Nephron progenitor cell (in vitro differentiated cells): ENCODE measurements at regions not wholly inside any gene's neighbourhood (a gene's known extent, or its start where the extent isn't known, plus 50 kb on each side); places are given as distances from the start of the nearest gene placed in this dataset.

Experiments used
- DNase-seq: peaks from one replicate; pipeline ENCODE4 v3.0.0; 2021
- H3K27ac Mint-ChIP-seq: 2 replicates; pipeline ENCODE4 v1.8.0; 2021; ENCODE audit warnings: mild to moderate bottlenecking, moderate library complexity, mixed read lengths
- H3K27me3 Mint-ChIP-seq: 2 replicates; pipeline ENCODE4 v1.8.0; 2021; ENCODE audit warnings: mild to moderate bottlenecking, low read depth, mixed read lengths; ENCODE audit not compliant: poor library complexity
- H3K36me3 Mint-ChIP-seq: 2 replicates; pipeline ENCODE4 v1.8.0; 2021; ENCODE audit warnings: low read depth, mixed read lengths
- H3K4me1 Mint-ChIP-seq: 2 replicates; pipeline ENCODE4 v1.8.0; 2021; ENCODE audit warnings: mixed read lengths
- H3K4me3 Mint-ChIP-seq: 2 replicates; pipeline ENCODE4 v1.8.0; 2021; ENCODE audit warnings: mild to moderate bottlenecking, moderate library complexity, mixed read lengths
- H3K9me3 Mint-ChIP-seq: 2 replicates; pipeline ENCODE4 v1.8.0; 2021; ENCODE audit warnings: mild to moderate bottlenecking, moderate library complexity, mixed read lengths
- CTCF ChIP-seq: fragments of 200-600 bp; sonication (generic); IDR thresholded peaks from 2 replicates; pipeline ENCODE4 v1.5.0; 2021; ENCODE audit warnings: antibody characterized with exemption

- DNase-seq: no peak
- Mint-ChIP-seq H3K36me3 (no peaks in the 10 kb centered on the region), H3K9me3 (no peaks in the 10 kb centered on the region), H3K27ac (no peak overlapping the region), H3K27me3 (no peaks in the 10 kb centered on the region), H3K4me3 (no peak overlapping the region), H3K4me1 (no peaks in the 10 kb centered on the region)
- TF ChIP-seq CTCF: no peak
Measured at GRCh38 chr2:164302786-164303185, 318.5 kb downstream of the GRB14 start.

GRCh38 chr2:164288235-164288634 lies 333.0 kb downstream of the GRB14 start:
- peaks cover 3% of the 10 kb centered on the region for H3K27me3 Mint-ChIP-seq
- no peak for DNase-seq
- H3K27ac Mint-ChIP-seq: no peak overlapping the region
- H3K9me3 Mint-ChIP-seq: peaks cover 5% of the 10 kb centered on the region
- no peak for TF ChIP-seq CTCF
- no peak overlapping the region for H3K4me3 Mint-ChIP-seq
- H3K4me1 Mint-ChIP-seq: no peaks in the 10 kb centered on the region
- no peaks in the 10 kb centered on the region for H3K36me3 Mint-ChIP-seq

GRCh38 chr2:164287056-164287455 lies 334.2 kb downstream of the GRB14 start:
- DNase-seq: no peak
- Mint-ChIP-seq H3K27me3 (peaks cover 3% of the 10 kb centered on the region), H3K27ac (no peak overlapping the region), H3K4me1 (no peaks in the 10 kb centered on the region), H3K4me3 (no peak overlapping the region), H3K36me3 (no peaks in the 10 kb centered on the region), H3K9me3 (peaks cover 5% of the 10 kb centered on the region)
- no peak for TF ChIP-seq CTCF

GRCh38 chr2:164285576-164285975 lies 335.7 kb downstream of the GRB14 start:
- Mint-ChIP-seq H3K27ac (no peak overlapping the region), H3K9me3 (peaks cover 5% of the 10 kb centered on the region), H3K36me3 (no peaks in the 10 kb centered on the region), H3K4me3 (no peak overlapping the region), H3K27me3 (peaks cover 3% of the 10 kb centered on the region), H3K4me1 (no peaks in the 10 kb centered on the region)
- TF ChIP-seq CTCF: no peak
- no peak for DNase-seq

- H3K4me3 Mint-ChIP-seq: no peak overlapping the region
- H3K27me3 Mint-ChIP-seq: no peaks in the 10 kb centered on the region
Measured at GRCh38 chr2:164281896-164282295, 339.4 kb downstream of the GRB14 start.

More at GRCh38 chr2:164281896-164282295, 339.4 kb downstream of the GRB14 start:
- Mint-ChIP-seq H3K36me3 (no peaks in the 10 kb centered on the region), H3K4me1 (no peaks in the 10 kb centered on the region), H3K27ac (peak overlapping the region; percentile 26), H3K9me3 (no peaks in the 10 kb centered on the region)
- DNase-seq: no peak
- no peak for TF ChIP-seq CTCF
